Astrocyte (in vitro differentiated cells and primary cell): ENCODE measurements at regions not wholly inside any gene's neighbourhood (a gene's known extent, or its start where the extent isn't known, plus 50 kb on each side); places are given as distances from the start of the nearest gene placed in this dataset.

ENCODE experiments used
- CTCF ChIP-seq: IDR thresholded peaks from 2 replicates; pipeline ENCODE4 v1.5.1; 2011; ENCODE audit warnings: low read depth, mild to moderate bottlenecking, inconsistent platforms, low read length, moderate library complexity; ENCODE audit not compliant: insufficient read depth
- EZH2 ChIP-seq: IDR thresholded peaks from 2 replicates; pipeline ENCODE4 v1.6.1; 2012; ENCODE audit warnings: mild to moderate bottlenecking, low read length, inconsistent platforms; ENCODE audit not compliant: insufficient read depth

- TF ChIP-seq CTCF (no peak), EZH2 (no peak)
Observed at GRCh38 chr11:13183826-13184196, 93.8 kb upstream of the BMAL1 start.
